MCF 10A (cell line): ENCODE measurements at regions not wholly inside any gene's neighbourhood (a gene's known extent, or its start where the extent isn't known, plus 50 kb on each side); places are given as distances from the start of the nearest gene placed in this dataset.

Experiments
- BruUV-seq: library from RNA; stranded (reverse); fragments of 400-500 nt; replicated peaks from 2 replicates; lab custom pipeline; 2021; lab: Mats Ljungman, UMichigan
- CTCF ChIA-PET: fragments of 300-600 bp; sonication (Branson Sonifier 250); formaldehyde crosslinking; extraction: SDS; loops from one replicate; lab custom pipeline; 2021; ENCODE audit warnings: antibody characterized with exemption, inconsistent platforms; lab: Yijun Ruan, JAX
- POLR2A ChIA-PET: fragments of 300-600, 350-650 bp; sonication (Branson Sonifier 250); formaldehyde crosslinking; extraction: SDS; loops from one replicate; lab custom pipeline; 2020; ENCODE audit warnings: antibody characterized with exemption, inconsistent platforms; lab: Yijun Ruan, JAX
- DNase-seq: peaks from one replicate; pipeline ENCODE4 v3.0.0-alpha.2; 2018; ENCODE audit not compliant: unreplicated experiment
- H3K27ac Mint-ChIP-seq: one replicate; pipeline ENCODE4 v1.8.0; 2022; ENCODE audit warnings: mild to moderate bottlenecking, low read depth, mixed read lengths; ENCODE audit not compliant: unreplicated experiment
- H3K27me3 Mint-ChIP-seq: one replicate; pipeline ENCODE4 v1.8.0; 2022; ENCODE audit warnings: mixed read lengths; ENCODE audit not compliant: insufficient read depth, unreplicated experiment
- H3K36me3 Mint-ChIP-seq: one replicate; pipeline ENCODE4 v1.8.0; 2022; ENCODE audit warnings: mild to moderate bottlenecking, moderate library complexity, mixed read lengths; ENCODE audit not compliant: insufficient read depth, unreplicated experiment
- H3K4me1 Mint-ChIP-seq: one replicate; pipeline ENCODE4 v1.8.0; 2022; ENCODE audit warnings: mixed read lengths; ENCODE audit not compliant: insufficient read depth, unreplicated experiment
- H3K4me3 Mint-ChIP-seq: one replicate; pipeline ENCODE4 v1.8.0; 2022; ENCODE audit warnings: mild to moderate bottlenecking, moderate library complexity, mixed read lengths; ENCODE audit not compliant: unreplicated experiment
- H3K9me3 Mint-ChIP-seq: one replicate; pipeline ENCODE4 v1.8.0; 2022; ENCODE audit warnings: mixed read lengths; ENCODE audit not compliant: unreplicated experiment
- intact Hi-C: fragments of 100-400 bp; cut with micrococcal nuclease; formaldehyde crosslinking; loops from 2 replicates; pipeline ENCODE4 v1.14.1; 2022
- TF ChIP-seq, protein P1 (sequence below): fragments of 200-600 bp; IDR thresholded peaks from one replicate; pipeline ENCODE4 v1.8.0; 2022; ENCODE audit warnings: antibody characterized with exemption, mild to moderate bottlenecking; ENCODE audit not compliant: unreplicated experiment

DNA sequence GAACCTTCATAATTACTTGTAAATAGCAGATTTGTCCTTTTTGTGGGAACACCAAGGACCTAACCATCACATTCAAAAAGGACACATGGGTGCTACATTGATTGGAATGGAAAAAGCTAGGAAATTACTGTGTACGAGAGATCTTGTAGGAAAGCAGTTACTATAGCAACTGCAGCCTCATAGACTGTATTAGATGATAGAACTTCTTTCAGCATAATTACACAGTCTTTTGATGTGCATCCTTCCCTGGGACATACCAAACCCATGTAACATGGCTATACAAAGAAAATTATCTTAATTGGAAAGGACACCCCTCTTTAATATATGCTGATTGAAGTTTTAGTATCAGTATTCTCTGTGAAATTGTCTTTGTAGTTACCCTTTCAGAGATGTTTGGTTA lies 130.7 kb upstream of the CTSO start:
- BruUV-seq = no TSS peak
- intact Hi-C loops = no loop called here
- CTCF ChIA-PET = no interaction called here
- no peaks in the 10 kb centered on the region for H3K36me3 Mint-ChIP-seq
- TF ChIP-seq, protein P1, sequence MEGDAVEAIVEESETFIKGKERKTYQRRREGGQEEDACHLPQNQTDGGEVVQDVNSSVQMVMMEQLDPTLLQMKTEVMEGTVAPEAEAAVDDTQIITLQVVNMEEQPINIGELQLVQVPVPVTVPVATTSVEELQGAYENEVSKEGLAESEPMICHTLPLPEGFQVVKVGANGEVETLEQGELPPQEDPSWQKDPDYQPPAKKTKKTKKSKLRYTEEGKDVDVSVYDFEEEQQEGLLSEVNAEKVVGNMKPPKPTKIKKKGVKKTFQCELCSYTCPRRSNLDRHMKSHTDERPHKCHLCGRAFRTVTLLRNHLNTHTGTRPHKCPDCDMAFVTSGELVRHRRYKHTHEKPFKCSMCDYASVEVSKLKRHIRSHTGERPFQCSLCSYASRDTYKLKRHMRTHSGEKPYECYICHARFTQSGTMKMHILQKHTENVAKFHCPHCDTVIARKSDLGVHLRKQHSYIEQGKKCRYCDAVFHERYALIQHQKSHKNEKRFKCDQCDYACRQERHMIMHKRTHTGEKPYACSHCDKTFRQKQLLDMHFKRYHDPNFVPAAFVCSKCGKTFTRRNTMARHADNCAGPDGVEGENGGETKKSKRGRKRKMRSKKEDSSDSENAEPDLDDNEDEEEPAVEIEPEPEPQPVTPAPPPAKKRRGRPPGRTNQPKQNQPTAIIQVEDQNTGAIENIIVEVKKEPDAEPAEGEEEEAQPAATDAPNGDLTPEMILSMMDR = no peak
- no peak for DNase-seq
- no peaks in the 10 kb centered on the region for H3K9me3 Mint-ChIP-seq
- no peak overlapping the region for H3K27ac Mint-ChIP-seq
- no peaks in the 10 kb centered on the region for H3K4me1 Mint-ChIP-seq
- POLR2A ChIA-PET = no interaction called here
- H3K27me3 Mint-ChIP-seq = no peaks in the 10 kb centered on the region
- no peak overlapping the region for H3K4me3 Mint-ChIP-seq

GRCh38 chr4:156073976-156074375 lies 120.3 kb upstream of the CTSO start:
- no TSS peak for BruUV-seq
- CTCF ChIA-PET = interaction anchor here (0.8 kb wide), 1 partner anchor 68 kb away, joined by 3 read pairs; no protein-coding TSS in a partner anchor
- peaks cover 7% of the 10 kb centered on the region for H3K9me3 Mint-ChIP-seq
- intact Hi-C loops = no loop called here
- TF ChIP-seq, protein P1 = no peak
- H3K27ac Mint-ChIP-seq = no peak overlapping the region
- H3K4me1 Mint-ChIP-seq = no peaks in the 10 kb centered on the region
- POLR2A ChIA-PET = no interaction called here
- H3K36me3 Mint-ChIP-seq = no peaks in the 10 kb centered on the region
- no peak overlapping the region for H3K4me3 Mint-ChIP-seq
- H3K27me3 Mint-ChIP-seq = no peaks in the 10 kb centered on the region
- DNase-seq = no peak

DNA sequence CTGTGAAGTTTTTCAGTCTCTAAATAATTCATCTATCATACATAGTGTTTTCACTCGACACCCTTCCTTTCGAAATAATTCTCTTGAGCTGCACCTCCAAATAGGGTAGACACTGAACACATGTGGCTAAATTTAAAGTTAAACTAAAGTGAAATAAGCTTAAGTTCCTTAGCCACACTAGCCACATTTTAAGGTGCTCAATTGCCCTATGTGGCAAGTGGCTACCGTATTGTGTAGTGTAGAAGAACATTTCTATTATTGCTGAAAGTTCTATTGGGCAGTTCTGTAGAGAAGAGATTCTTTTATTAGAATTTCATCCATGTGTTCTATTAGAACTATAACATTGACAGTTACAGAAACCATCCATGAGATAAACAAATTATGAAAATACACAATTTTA lies 107.0 kb upstream of the CTSO start:
- no peaks in the 10 kb centered on the region for H3K36me3 Mint-ChIP-seq
- H3K9me3 Mint-ChIP-seq = no peaks in the 10 kb centered on the region
- POLR2A ChIA-PET = no interaction called here
- H3K4me3 Mint-ChIP-seq = no peak overlapping the region
- H3K27ac Mint-ChIP-seq = no peak overlapping the region
- TF ChIP-seq, protein P1 = no peak
- no peaks in the 10 kb centered on the region for H3K27me3 Mint-ChIP-seq
- DNase-seq = no peak
- BruUV-seq = no TSS peak
- H3K4me1 Mint-ChIP-seq = no peaks in the 10 kb centered on the region
- intact Hi-C loops = no loop called here
- CTCF ChIA-PET = no interaction called here

DNA sequence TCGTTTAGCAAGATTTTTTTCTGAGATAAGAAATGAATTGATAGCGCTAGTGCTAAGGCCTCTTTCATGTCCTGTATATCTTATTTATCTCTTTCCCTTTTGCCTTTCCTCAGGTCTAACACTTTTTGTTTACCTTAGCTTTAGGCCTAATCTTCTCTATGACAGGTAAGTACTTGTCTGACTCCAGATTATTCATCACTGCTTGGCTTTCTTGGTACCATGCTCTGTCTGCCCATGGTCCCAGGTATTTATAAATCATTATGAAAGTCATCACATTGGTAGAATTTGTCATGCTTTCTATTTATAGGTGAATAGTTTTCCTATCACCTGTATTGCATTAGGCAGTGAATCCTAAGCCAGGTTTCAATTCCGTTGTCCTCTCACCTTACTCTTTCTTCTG lies 99.5 kb upstream of the CTSO start:
- Mint-ChIP-seq H3K4me1 (no peaks in the 10 kb centered on the region), H3K36me3 (no peaks in the 10 kb centered on the region), H3K27ac (no peak overlapping the region), H3K4me3 (no peak overlapping the region), H3K27me3 (no peaks in the 10 kb centered on the region), H3K9me3 (no peaks in the 10 kb centered on the region)
- ChIA-PET POLR2A (no interaction called here), CTCF (no interaction called here)
- DNase-seq = peak; percentile 14
- intact Hi-C loops = no loop called here
- TF ChIP-seq, protein P1 = no peak
- no TSS peak for BruUV-seq
